ENCODE measurements at regions not wholly inside any gene's neighbourhood (a gene's known extent, or its start where the extent isn't known, plus 50 kb on each side); places are given as distances from the start of the nearest gene placed in this dataset.
"Not testable (repeated sequence)": the region's sequence is repeated elsewhere in the genome, so short reads cannot be mapped to it uniquely, and the experiment has no call there.

GRCh38 chr22:25281675-25282345, 62.4 kb downstream of the CRYBB2 start:
- H3K9ac ChIP-seq (ENCODE audit: low read length), result no peak overlapping the region
- no peak for DNase-seq (ENCODE audit: low read depth)
- H3K4me3 ChIP-seq (ENCODE audit: low read length), result no peak overlapping the region
- no peaks in the 10 kb centered on the region for H3K9me3 ChIP-seq (ENCODE audit: control insufficient read depth, low read length)
- no peaks in the 10 kb centered on the region for H3K4me1 ChIP-seq (ENCODE audit: control insufficient read depth, insufficient read depth, low read length)
- H3K27me3 ChIP-seq (replicated peaks; ENCODE audit: control insufficient read depth, insufficient read depth, low read length), result peaks cover 43% of the 10 kb centered on the region
- no peaks in the 10 kb centered on the region for H3K36me3 ChIP-seq (ENCODE audit: control insufficient read depth, insufficient read depth, low read length, severe bottlenecking)

GRCh38 chr22:25282346-25282670, 62.9 kb downstream of the CRYBB2 start:
- no peak overlapping the region for H3K4me3 ChIP-seq (ENCODE audit: low read length)
- no peaks in the 10 kb centered on the region for H3K9me3 ChIP-seq (ENCODE audit: control insufficient read depth, low read length)
- no peaks in the 10 kb centered on the region for H3K36me3 ChIP-seq (ENCODE audit: control insufficient read depth, insufficient read depth, low read length, severe bottlenecking)
- no peaks in the 10 kb centered on the region for H3K4me1 ChIP-seq (ENCODE audit: control insufficient read depth, insufficient read depth, low read length)
- peaks cover 43% of the 10 kb centered on the region for H3K27me3 ChIP-seq (replicated peaks; ENCODE audit: control insufficient read depth, insufficient read depth, low read length)
- H3K9ac ChIP-seq (ENCODE audit: low read length), result no peak overlapping the region
- DNase-seq (ENCODE audit: low read depth), result no peak

GRCh38 chr22:25282671-25283561, 63.5 kb downstream of the CRYBB2 start:
- no peak for DNase-seq (ENCODE audit: low read depth)
- Histone ChIP-seq H3K27me3 (replicated peaks; ENCODE audit: control insufficient read depth, insufficient read depth, low read length) (peaks cover 43% of the 10 kb centered on the region), H3K4me3 (ENCODE audit: low read length) (no peak overlapping the region)

GRCh38 chr22:25288481-25288880, 69.0 kb downstream of the CRYBB2 start:
- peaks cover 12% of the 10 kb centered on the region for H3K27me3 ChIP-seq (replicated peaks; ENCODE audit: control insufficient read depth, insufficient read depth, low read length)
- not testable (repeated sequence) for H3K9ac ChIP-seq (ENCODE audit: low read length); H3K4me3 ChIP-seq (ENCODE audit: low read length); DNase-seq (ENCODE audit: low read depth); H3K36me3 ChIP-seq (ENCODE audit: control insufficient read depth, insufficient read depth, low read length, severe bottlenecking); H3K4me1 ChIP-seq (ENCODE audit: control insufficient read depth, insufficient read depth, low read length); H3K9me3 ChIP-seq (ENCODE audit: control insufficient read depth, low read length)

More at GRCh38 chr22:25282671-25283561, 63.5 kb downstream of the CRYBB2 start:
- no peak overlapping the region for H3K9ac ChIP-seq (ENCODE audit: low read length)
- no peaks in the 10 kb centered on the region for H3K4me1 ChIP-seq (ENCODE audit: control insufficient read depth, insufficient read depth, low read length)
- H3K9me3 ChIP-seq (ENCODE audit: control insufficient read depth, low read length), result no peaks in the 10 kb centered on the region
- H3K36me3 ChIP-seq (ENCODE audit: control insufficient read depth, insufficient read depth, low read length, severe bottlenecking), result no peaks in the 10 kb centered on the region

- H3K36me3 ChIP-seq (ENCODE audit: control insufficient read depth, insufficient read depth, low read length, severe bottlenecking); H3K27me3 ChIP-seq (replicated peaks; ENCODE audit: control insufficient read depth, insufficient read depth, low read length); H3K4me3 ChIP-seq (ENCODE audit: low read length); DNase-seq (ENCODE audit: low read depth); H3K4me1 ChIP-seq (ENCODE audit: control insufficient read depth, insufficient read depth, low read length); H3K9me3 ChIP-seq (ENCODE audit: control insufficient read depth, low read length); H3K9ac ChIP-seq (ENCODE audit: low read length): not testable (repeated sequence)
These were observed 82.5 kb downstream of the CRYBB2 start for GRCh38 chr22:25301912-25302311.

- not testable (repeated sequence) for H3K9me3 ChIP-seq (ENCODE audit: control insufficient read depth, low read length); H3K27me3 ChIP-seq (replicated peaks; ENCODE audit: control insufficient read depth, insufficient read depth, low read length); H3K4me1 ChIP-seq (ENCODE audit: control insufficient read depth, insufficient read depth, low read length); H3K36me3 ChIP-seq (ENCODE audit: control insufficient read depth, insufficient read depth, low read length, severe bottlenecking); H3K4me3 ChIP-seq (ENCODE audit: low read length); DNase-seq (ENCODE audit: low read depth); H3K9ac ChIP-seq (ENCODE audit: low read length)
These were observed 90.1 kb downstream of the CRYBB2 start for GRCh38 chr22:25309586-25309985.

GRCh38 chr22:25311924-25312323, 92.5 kb downstream of the CRYBB2 start:
- not testable (repeated sequence) for H3K4me3 ChIP-seq (ENCODE audit: low read length); H3K27me3 ChIP-seq (replicated peaks; ENCODE audit: control insufficient read depth, insufficient read depth, low read length); H3K9ac ChIP-seq (ENCODE audit: low read length); H3K9me3 ChIP-seq (ENCODE audit: control insufficient read depth, low read length); H3K36me3 ChIP-seq (ENCODE audit: control insufficient read depth, insufficient read depth, low read length, severe bottlenecking); DNase-seq (ENCODE audit: low read depth); H3K4me1 ChIP-seq (ENCODE audit: control insufficient read depth, insufficient read depth, low read length)

- Histone ChIP-seq H3K27me3 (replicated peaks; ENCODE audit: control insufficient read depth, insufficient read depth, low read length) (peaks cover 2% of the 10 kb centered on the region), H3K4me1 (ENCODE audit: control insufficient read depth, insufficient read depth, low read length) (no peaks in the 10 kb centered on the region), H3K4me3 (ENCODE audit: low read length) (no peak overlapping the region), H3K9ac (ENCODE audit: low read length) (no peak overlapping the region), H3K36me3 (ENCODE audit: control insufficient read depth, insufficient read depth, low read length, severe bottlenecking) (no peaks in the 10 kb centered on the region), H3K9me3 (ENCODE audit: control insufficient read depth, low read length) (no peaks in the 10 kb centered on the region)
- no peak for DNase-seq (ENCODE audit: low read depth)
These were observed 98.8 kb downstream of the CRYBB2 start for GRCh38 chr22:25318081-25318823.

GRCh38 chr22:25327018-25327755, 107.7 kb downstream of the CRYBB2 start:
- no peak for DNase-seq (ENCODE audit: low read depth)
- Histone ChIP-seq H3K4me3 (ENCODE audit: low read length) (no peak overlapping the region), H3K27me3 (replicated peaks; ENCODE audit: control insufficient read depth, insufficient read depth, low read length) (no peaks in the 10 kb centered on the region)

GRCh38 chr22:25331050-25331449, 111.6 kb downstream of the CRYBB2 start:
- no peak for DNase-seq (ENCODE audit: low read depth)
- H3K4me3 ChIP-seq (ENCODE audit: low read length), result no peak overlapping the region
- no peak overlapping the region for H3K9ac ChIP-seq (ENCODE audit: low read length)

More at GRCh38 chr22:25327018-25327755, 107.7 kb downstream of the CRYBB2 start:
- no peaks in the 10 kb centered on the region for H3K36me3 ChIP-seq (ENCODE audit: control insufficient read depth, insufficient read depth, low read length, severe bottlenecking)
- H3K4me1 ChIP-seq (ENCODE audit: control insufficient read depth, insufficient read depth, low read length), result peaks cover 5% of the 10 kb centered on the region
- H3K9ac ChIP-seq (ENCODE audit: low read length), result no peak overlapping the region
- H3K9me3 ChIP-seq (ENCODE audit: control insufficient read depth, low read length), result no peaks in the 10 kb centered on the region

GRCh38 chr22:25331911-25332310, 112.5 kb downstream of the CRYBB2 start:
- not testable (repeated sequence) for DNase-seq (ENCODE audit: low read depth); H3K36me3 ChIP-seq (ENCODE audit: control insufficient read depth, insufficient read depth, low read length, severe bottlenecking); H3K27me3 ChIP-seq (replicated peaks; ENCODE audit: control insufficient read depth, insufficient read depth, low read length); H3K9me3 ChIP-seq (ENCODE audit: control insufficient read depth, low read length); H3K4me1 ChIP-seq (ENCODE audit: control insufficient read depth, insufficient read depth, low read length); H3K9ac ChIP-seq (ENCODE audit: low read length); H3K4me3 ChIP-seq (ENCODE audit: low read length)

More at GRCh38 chr22:25331050-25331449, 111.6 kb downstream of the CRYBB2 start:
- Histone ChIP-seq H3K36me3 (ENCODE audit: control insufficient read depth, insufficient read depth, low read length, severe bottlenecking) (no peaks in the 10 kb centered on the region), H3K9me3 (ENCODE audit: control insufficient read depth, low read length) (peaks cover 3% of the 10 kb centered on the region), H3K4me1 (ENCODE audit: control insufficient read depth, insufficient read depth, low read length) (peaks cover 5% of the 10 kb centered on the region), H3K27me3 (replicated peaks; ENCODE audit: control insufficient read depth, insufficient read depth, low read length) (no peaks in the 10 kb centered on the region)

Data from adipocyte (in vitro differentiated cells).